Heart left ventricle (tissue), 13 donors: ENCODE measurements at regions not wholly inside any gene's neighbourhood (a gene's known extent, or its start where the extent isn't known, plus 50 kb on each side); places are given as distances from the start of the nearest gene placed in this dataset.

ENCODE experiments used
- POLR2A ChIP-seq, 2 donors: fragments of 450-650 bp; IDR thresholded peaks; one replicate each; pipeline ENCODE4 v1.6.1; 2017; ENCODE audit warnings: antibody characterized with exemption in 2 of 2, mild to moderate bottlenecking in 2 of 2, moderate library complexity in 2 of 2
- TF ChIP-seq, protein P1 (sequence below), 12 donors: fragments of 200-600 bp; sonication (generic) in 4 of 12; IDR thresholded peaks; one replicate each; pipeline versions ENCODE4 v1.5.0 to v1.8.0; 2018 to 2022; ENCODE audit warnings: antibody characterized with exemption in 12 of 12, mild to moderate bottlenecking in 5 of 12
- donor health status: ischemic (EF 13 %, LVEDD 7.1; RV severe dilation, severe dysfunction).
- donor health status: DM: no; HTN: yes; CAD: no.
- donor health status: DM: no; HTN: no; CAD: no.
- donor health status: ischemic (EF 25% LVEDD 6.9; RV normal size, moderate dysfunction).
- donor health status: ischemic (EF 25% LVEDD 5.7; RV mildly dilated, moderate dysfunction).
- donor health status: ischemic (EF 35%, LVEDD 5.7; RV mildly dilated, moderate dysfunction).
- donor health status: nonischemic (EF 11% LVEDD 7.7; RV severe dilation, severe dysfunction).
- donor health status: DM: yes; HTN: yes; CAD: no.
- donor health status: PGD.
- donor health status: ischemic (EF 29% LVEDD 5.4; RV normal size, mild dysfunction).
- donor health status: nonischemic (EF 23%, LVEDD 6.1; RV moderate dilation, normal function).

DNA sequence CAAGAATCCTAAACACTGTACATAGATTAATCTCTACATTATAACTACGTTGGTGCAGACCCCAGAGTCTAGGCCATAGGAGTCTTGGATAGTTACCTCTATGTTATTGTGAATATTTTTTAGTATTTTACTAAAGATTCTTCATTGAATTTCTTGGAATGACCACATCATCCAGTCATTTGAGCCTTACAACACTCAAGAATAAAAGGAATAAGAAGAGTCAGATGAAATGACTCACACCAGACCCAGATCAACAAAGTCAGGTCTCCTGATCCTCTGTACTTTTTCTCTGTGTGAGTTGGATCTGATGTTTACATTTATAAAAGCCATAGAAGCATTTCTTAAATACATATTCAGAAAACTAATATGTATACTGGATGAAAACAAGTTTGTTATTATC, 179.2 kb upstream of the ARHGAP20 start:
- TF ChIP-seq, protein P1, sequence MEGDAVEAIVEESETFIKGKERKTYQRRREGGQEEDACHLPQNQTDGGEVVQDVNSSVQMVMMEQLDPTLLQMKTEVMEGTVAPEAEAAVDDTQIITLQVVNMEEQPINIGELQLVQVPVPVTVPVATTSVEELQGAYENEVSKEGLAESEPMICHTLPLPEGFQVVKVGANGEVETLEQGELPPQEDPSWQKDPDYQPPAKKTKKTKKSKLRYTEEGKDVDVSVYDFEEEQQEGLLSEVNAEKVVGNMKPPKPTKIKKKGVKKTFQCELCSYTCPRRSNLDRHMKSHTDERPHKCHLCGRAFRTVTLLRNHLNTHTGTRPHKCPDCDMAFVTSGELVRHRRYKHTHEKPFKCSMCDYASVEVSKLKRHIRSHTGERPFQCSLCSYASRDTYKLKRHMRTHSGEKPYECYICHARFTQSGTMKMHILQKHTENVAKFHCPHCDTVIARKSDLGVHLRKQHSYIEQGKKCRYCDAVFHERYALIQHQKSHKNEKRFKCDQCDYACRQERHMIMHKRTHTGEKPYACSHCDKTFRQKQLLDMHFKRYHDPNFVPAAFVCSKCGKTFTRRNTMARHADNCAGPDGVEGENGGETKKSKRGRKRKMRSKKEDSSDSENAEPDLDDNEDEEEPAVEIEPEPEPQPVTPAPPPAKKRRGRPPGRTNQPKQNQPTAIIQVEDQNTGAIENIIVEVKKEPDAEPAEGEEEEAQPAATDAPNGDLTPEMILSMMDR (IDR thresholded peaks at IDR 0.05): no peak
- no peak for TF ChIP-seq POLR2A (IDR thresholded peaks at IDR 0.05)
